DMS153 (cell line): ENCODE measurements at regions not wholly inside any gene's neighbourhood (a gene's known extent, or its start where the extent isn't known, plus 50 kb on each side); places are given as distances from the start of the nearest gene placed in this dataset.
"Not testable (repeated sequence)": the region's sequence is repeated elsewhere in the genome, so short reads cannot be mapped to it uniquely, and the experiment has no call there.

Experiments used
- DNase-seq: peaks from one replicate; lab custom pipeline; 2025; lab: John Stamatoyannopoulos, UW

GRCh38 chr15:66865622-66866611 is 163.9 kb downstream of the SMAD6 start:
- no peak for DNase-seq

- no peak for DNase-seq
Observed at GRCh38 chr15:66866656-66867055, 164.6 kb downstream of the SMAD6 start.

DNA sequence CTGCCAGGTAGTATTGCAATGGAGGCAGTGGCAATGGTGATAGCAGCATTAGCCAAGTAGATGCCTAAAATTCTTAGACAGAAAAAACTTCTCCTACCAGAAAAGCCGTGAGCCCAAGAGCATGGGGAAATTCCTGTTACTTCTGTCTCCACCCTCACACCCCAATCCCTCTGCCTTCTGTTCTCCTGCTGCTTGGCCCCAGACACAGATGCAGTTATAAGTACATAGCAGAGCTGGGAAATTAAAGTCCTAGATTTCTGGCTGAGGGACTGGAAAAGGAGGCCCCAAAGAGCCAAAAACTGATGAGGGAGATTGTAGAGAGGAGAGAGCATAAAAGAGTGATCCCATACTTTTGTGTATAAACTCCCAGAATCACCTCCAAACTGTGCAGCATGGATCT is 166.9 kb downstream of the SMAD6 start:
- no peak for DNase-seq

DNA sequence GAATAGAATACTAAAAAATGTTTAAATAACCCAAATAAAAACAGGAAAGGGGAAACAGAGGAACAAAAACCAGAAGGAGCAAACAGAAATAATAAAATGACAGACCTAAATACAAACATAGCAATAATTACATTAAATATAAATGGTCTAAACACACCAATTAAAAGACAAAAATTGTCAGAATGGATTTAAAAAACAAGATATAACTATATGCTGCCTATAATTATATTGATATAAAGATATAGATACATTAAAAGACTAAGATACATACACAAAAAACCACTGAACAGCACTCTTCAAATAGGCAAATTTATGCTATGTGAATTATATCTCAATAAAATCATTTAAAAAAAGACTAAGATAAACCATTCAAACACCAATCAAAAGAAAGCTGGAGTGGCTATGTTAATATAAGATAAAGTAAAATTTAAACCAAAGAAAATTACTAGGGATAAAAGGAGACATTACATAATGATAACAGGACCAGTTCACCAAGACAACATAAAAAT is 168.9 kb downstream of the SMAD6 start:
- DNase-seq = no peak

DNA sequence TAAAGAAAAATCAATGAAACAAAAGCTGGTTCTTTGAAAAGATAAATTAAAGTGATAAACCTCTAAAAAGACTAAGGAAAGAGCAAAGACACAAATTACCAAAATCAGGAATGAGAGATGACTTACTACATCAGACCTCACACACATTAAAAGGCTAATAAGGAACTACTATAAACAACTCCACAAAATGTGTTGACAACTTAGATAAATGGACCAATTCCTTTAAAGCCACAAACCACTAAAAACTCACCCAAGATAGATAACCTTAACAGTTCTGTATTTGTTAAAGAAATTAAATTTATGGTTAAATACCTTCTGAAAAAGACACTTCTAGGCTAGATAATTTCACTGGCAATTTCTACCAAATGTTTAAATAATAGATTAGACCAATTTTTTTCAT is 170.4 kb downstream of the SMAD6 start:
- DNase-seq = no peak

GRCh38 chr15:66873331-66873730 is 171.3 kb downstream of the SMAD6 start:
- DNase-seq = not testable (repeated sequence)

GRCh38 chr15:66873856-66874255 is 171.8 kb downstream of the SMAD6 start:
- DNase-seq = no peak

DNA sequence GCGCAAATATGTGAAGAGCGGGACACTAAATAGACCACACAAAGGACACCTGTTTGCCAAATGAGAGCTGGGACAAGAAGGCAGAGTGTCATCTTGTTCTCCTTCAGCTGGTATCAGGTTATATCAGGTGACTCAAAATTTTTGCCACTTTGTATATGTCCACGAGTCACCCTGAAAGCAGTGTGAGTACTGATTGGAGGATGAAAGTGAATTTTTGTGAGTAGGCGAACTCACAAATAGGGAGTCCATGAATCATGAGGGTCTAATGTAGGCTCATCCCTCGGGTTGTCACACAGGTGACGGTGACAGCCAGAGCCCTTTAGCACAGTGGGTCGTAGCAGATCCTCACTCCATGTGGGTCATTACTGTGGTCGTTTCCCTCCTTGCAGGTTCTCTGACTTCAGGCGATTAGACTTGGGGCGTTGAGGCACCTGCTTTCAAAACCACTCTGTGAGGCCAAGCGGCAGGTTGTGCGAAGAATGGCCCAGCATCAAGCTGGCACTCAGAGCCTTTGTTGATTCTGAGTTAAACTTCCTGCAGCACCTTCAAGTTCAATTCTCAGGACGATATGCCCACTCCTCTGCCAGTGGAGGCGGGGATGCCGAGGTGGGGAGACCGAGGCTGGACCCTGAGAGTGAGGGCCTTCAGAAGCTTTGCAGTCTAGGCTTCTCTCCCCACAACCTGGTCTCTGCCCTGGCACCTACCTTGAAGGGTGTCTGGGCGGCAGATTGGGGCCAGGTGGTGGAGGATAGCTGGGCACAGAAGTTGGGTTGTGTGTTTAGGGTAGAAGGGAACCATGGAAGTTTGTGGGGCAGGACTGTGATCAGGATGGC is 173.8 kb downstream of the SMAD6 start:
- DNase-seq = no peak

DNA sequence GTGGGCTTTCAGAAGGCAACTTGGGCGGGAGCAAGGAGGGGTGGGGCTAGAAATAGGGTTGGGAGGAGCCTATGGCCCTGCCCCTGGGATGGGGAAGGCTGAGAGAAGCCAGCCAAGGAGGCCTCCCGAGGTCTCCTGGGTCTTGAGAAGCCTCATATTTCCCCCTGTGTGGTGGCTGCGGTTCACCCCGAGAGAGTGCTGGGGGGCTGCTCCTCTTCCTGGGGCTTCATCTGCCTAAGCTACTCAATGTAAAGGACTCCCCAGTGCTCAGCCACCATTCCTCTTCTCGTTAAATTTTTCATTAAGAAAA is 174.3 kb downstream of the SMAD6 start:
- DNase-seq = no peak

DNA sequence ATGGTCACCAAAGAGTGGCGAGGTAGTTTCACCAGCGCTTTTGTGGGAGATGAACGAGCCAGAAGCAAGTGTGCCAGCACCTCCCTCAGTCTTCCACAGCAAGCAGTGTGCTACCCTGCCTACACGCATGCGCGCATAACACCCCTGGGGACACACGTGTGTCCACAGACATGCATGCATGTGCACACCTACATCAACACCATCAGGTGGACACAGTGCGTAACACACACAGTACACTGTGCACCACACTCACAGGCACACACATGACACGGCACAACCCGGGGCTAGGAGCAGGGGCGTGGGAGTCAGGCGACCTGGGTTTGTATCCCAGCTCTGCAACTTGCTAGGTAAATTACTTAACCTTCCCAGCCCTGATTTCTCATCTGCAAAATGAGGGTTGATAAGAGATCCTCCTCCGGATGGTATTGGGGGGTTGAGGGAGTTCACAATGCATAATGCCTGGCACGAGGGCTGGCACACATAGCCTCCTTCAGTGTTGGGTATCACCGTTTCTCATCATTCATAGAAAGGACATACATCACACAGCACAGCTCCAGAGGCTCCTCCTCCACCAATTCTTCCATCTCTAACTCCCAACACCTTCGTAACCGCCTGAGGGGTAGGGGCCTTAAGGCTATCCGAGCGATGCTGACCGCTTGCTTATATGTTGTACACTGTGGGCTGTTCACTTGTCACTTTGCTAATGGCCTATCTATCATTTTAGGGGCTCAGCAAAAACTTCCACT is 174.9 kb downstream of the SMAD6 start:
- no peak for DNase-seq

GRCh38 chr15:66877477-66878271 is 175.6 kb downstream of the SMAD6 start:
- no peak for DNase-seq

DNA sequence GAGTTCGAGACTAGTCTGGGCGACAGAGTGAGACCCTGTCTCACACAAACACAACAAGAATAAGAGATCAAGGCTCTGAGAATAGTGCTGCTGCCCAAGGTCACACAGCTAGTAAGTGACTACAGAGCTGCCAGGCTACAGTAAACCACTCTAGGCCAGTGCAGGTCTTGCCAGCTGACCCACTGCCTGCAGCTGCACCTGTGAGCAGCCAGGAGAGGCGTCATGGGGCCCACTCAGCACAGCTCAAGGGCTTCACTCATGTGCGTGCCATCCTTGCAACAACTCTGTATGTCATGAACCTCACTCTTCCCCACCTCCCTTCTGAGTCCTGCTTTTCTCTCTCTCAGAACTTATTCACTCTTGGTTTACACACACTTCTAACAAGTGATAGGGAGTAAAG is 176.7 kb downstream of the SMAD6 start:
- no peak for DNase-seq

DNA sequence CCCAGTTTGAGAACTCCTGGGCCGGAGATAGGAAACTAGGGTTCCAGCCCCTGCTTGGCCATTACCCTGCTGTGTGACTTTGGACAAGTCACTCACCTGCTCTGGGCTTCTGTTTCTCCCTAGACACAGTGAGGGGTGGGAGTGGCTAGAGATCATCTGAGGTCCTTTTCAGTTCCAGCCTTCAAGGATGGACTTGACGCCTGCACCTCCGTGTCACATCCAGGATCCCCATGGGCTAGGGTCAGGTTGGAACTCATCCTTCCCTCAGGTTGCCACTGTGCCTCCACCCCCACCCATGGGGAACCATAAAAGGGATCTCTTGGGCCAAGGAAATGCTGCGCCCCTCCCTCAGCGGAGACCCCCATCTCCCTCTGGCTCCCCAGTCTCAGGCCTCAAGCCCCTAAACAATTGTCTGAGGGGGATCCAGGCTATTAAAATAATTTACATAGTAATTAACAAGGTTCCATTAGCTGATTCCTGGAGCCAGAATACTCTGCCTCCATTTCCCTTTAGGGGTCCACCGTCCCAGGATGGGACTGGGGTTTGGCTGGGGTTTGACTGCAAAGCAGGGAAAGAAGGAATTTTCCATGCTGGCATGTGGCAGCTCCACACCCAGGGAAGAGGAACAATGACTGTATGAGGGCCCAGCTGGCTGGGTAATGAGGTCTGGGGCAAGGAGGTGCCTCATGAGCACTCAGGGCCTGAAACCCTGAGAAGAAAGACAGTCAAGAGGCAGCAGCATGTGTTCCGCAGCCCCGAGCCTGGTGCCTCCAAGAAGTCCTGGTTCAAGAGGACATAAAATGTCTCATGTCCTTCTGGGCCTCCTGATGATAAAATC is 177.7 kb downstream of the SMAD6 start:
- no peak for DNase-seq

- DNase-seq = no peak
Observed at GRCh38 chr15:66880380-66881155, 178.5 kb downstream of the SMAD6 start.

- DNase-seq = no peak
Observed at GRCh38 chr15:66881173-66881905, 179.3 kb downstream of the SMAD6 start.

DNA sequence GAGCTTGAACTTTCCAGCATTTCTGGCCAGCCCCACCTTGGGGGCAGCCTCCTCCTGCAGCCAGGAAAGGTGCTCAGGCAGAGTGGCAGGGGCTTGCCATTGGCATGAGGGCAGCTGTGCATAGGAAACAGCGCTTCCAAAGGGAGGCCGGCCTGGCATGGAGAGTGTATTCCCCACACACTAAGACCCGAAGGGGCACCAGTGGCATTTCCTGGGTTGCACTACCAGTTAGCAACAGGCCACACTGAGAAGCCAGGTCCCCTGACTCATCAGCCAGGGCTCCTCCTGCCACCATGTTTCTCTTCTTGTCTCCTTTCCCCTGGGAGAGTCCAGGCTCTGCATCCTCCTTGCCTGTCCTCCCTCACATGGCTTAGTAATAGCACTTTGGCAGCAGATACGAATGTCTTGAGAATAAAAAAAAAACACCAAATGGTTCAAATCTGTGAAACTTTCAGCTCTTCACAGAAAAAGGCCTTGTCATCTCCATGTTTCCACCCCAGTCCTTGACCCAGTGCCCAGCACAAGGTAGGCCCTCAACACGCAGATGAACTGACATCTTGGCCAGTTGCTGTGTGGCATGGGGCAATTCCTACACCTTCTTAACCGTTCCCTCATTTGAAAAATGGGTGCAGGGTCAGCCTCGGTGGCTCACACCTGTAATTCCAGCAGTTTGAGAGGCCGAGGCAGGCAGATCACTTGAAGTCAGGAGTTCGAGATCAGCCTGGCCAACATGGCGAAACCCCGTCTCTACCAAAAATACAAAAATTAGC is 180.4 kb downstream of the SMAD6 start:
- DNase-seq = no peak

DNA sequence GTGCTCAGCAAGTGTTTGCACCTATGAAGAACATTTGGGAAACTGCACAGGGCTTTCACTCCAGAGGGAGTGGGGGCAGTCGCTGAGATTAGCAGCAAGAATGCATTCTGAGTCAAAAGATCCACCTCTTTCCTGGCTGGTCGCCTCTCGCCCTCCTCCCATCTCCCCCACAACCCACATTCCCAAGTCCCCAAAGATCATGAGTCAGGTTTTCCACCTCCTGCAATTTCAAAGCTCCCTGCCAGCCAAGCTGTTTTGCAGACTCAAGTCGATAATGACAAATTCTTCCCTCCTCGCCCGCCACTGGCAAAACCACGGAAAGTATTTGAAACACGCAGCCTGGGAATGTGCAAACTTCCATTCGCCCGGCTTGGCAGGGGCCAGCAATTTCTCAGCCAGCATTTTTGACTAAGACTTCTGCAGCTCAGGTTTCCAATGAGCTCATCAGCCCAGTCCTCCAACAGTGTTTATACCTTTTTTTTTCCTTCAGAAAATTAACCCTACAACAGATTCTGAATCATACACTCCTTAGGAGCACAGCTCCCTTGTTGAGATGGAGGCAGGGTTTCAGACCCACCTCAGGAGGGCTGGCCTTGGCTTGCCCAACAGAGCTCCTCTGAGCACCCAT is 181.4 kb downstream of the SMAD6 start:
- no peak for DNase-seq
